CD4-positive, alpha-beta T cell treated with Interleukin-10 for 1 hour (primary cell): ENCODE measurements at regions not wholly inside any gene's neighbourhood (a gene's known extent, or its start where the extent isn't known, plus 50 kb on each side); places are given as distances from the start of the nearest gene placed in this dataset.

Experiments
- DNase-seq: peaks from one replicate; pipeline ENCODE4 v3.0.0-alpha.2; 2020

- DNase-seq = no peak
Observed at GRCh38 chr19:27580906-27581305, 1632.0 kb downstream of the UQCRFS1 start.
